ENCODE measurements at regions not wholly inside any gene's neighbourhood (a gene's known extent, or its start where the extent isn't known, plus 50 kb on each side); places are given as distances from the start of the nearest gene placed in this dataset.

DNA sequence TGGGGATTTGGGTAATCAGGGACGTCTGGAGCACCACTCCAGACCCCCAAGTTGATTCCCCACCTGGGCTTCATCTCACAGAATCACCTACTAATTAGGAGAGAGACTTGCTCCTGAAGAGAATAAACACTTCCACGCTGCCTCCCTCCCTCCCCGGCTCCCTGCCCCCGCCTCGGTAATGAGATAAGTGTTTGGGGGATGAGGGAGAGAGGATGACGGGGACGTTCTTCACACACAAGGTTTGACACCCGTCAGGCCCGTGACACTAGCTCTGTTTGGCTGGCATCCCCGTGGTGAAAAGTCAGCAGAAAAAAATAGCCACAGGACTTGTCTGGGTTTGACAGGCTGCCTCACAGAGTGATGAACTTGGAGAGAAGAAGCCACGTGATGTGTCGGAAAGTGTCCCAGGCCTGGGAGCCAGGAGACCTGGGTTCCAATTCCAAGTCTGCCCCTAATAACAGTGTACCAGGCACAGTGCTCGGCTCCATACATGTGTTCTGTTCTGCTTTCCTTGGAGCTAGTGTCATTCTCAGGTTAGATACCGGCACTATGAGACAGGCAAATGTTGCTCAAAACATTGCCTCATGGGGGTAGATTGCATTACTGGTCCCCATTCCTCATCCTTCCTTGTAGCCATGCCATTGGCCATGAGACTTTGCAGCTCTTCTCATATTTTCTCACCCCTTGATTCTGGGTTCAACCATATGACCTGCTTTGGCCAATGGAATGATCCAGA, 578.0 kb downstream of the BCOR start:
- dilution Hi-C loops (cut with HindIII; ENCODE audit: low sequenced_read_pairs, unreplicated experiment): no loop called here
- intact Hi-C loops (cut with micrococcal nuclease): no loop called here

More for the DNA sequence above, 578.0 kb downstream of the BCOR start:
- Histone ChIP-seq H2AK5ac (ENCODE audit: low read depth, low read length) (no peak overlapping the region), H3K14ac (replicated peaks; ENCODE audit: low read depth, low read length) (no peak overlapping the region), H2AFZ (replicated peaks; ENCODE audit: low read length, poor library complexity) (no peak overlapping the region), H3K4me2 (ENCODE audit: low read depth, low read length) (no peak overlapping the region), H3K4ac (ENCODE audit: low read depth, low read length) (no peak overlapping the region), H3K9ac (ENCODE audit: low read depth, low read length) (no peak overlapping the region), H3K79me1 (ENCODE audit: low read depth in 1 of 2, low read length in 2 of 2) (no peaks in the 10 kb centered on the region), H3K36me3 (ENCODE audit: control insufficient read depth, insufficient read depth, low read length) (no peaks in the 10 kb centered on the region), H3K4me3 (ENCODE audit: insufficient read depth, low read depth, low read length) (no peak overlapping the region), H3K9me3 (ENCODE audit: control insufficient read depth, insufficient read depth, low read length) (peaks cover 3% of the 10 kb centered on the region), H3K4me1 (ENCODE audit: control insufficient read depth, insufficient read depth, low read length) (no peaks in the 10 kb centered on the region), H4K20me1 (ENCODE audit: insufficient read depth, low read length) (no peaks in the 10 kb centered on the region), H4K91ac (ENCODE audit: insufficient read depth, low read depth, low read length) (no peak overlapping the region), H2AK9ac (replicated peaks; ENCODE audit: low read depth, low read length, poor library complexity) (no peak overlapping the region), H3K23ac (ENCODE audit: low read depth, low read length) (no peak overlapping the region), H3K56ac (ENCODE audit: extremely low read depth, insufficient read depth, low read length) (no peak overlapping the region), H2BK20ac (ENCODE audit: low read depth, low read length) (no peak overlapping the region), H4K5ac (ENCODE audit: low read depth, low read length) (no peak overlapping the region), H3K27ac (ENCODE audit: insufficient read depth, low read length) (no peak overlapping the region), H4K8ac (ENCODE audit: low read depth in 2 of 2, low read length in 2 of 2) (no peak overlapping the region), H2BK5ac (ENCODE audit: low read depth, low read length, poor library complexity, severe bottlenecking) (no peak overlapping the region), H3K9me1 (ENCODE audit: insufficient read depth, low read length) (no peaks in the 10 kb centered on the region), H3K27me3 (ENCODE audit: control insufficient read depth, insufficient read depth, low read length) (peaks cover 35% of the 10 kb centered on the region), H2BK15ac (ENCODE audit: low read depth, low read length) (no peak overlapping the region), H3K18ac (ENCODE audit: low read depth, low read length) (no peak overlapping the region), H2BK120ac (ENCODE audit: low read depth, low read length) (no peak overlapping the region)
- TF ChIP-seq RFX5 (IDR thresholded peaks at IDR 0.05; ENCODE audit: low read depth, low read length) (no peak), MXI1 (IDR thresholded peaks at IDR 0.05; ENCODE audit: borderline replicate concordance, low read depth, low read length) (no peak), CHD1 (IDR thresholded peaks at IDR 0.05; ENCODE audit: low read depth, low read length) (no peak), SMC3 (IDR thresholded peaks at IDR 0.05; ENCODE audit: low read depth, low read length) (no peak), RAD21 (IDR thresholded peaks at IDR 0.05; ENCODE audit: low read length) (no peak), MAZ (IDR thresholded peaks at IDR 0.05; ENCODE audit: borderline replicate concordance, low read depth, low read length) (no peak), NFE2L2 (IDR thresholded peaks at IDR 0.05; ENCODE audit: low read depth, low read length) (no peak), CEBPB (IDR thresholded peaks at IDR 0.05; ENCODE audit: low read depth, low read length) (no peak), POLR2A (IDR thresholded peaks at IDR 0.05; ENCODE audit: low read depth, low read length) (no peak), BHLHE40 (IDR thresholded peaks at IDR 0.05; ENCODE audit: low read depth, low read length) (no peak), RCOR1 (IDR thresholded peaks at IDR 0.05; ENCODE audit: insufficient replicate concordance, low read length) (no peak)
- TF ChIP-seq, protein P1, sequence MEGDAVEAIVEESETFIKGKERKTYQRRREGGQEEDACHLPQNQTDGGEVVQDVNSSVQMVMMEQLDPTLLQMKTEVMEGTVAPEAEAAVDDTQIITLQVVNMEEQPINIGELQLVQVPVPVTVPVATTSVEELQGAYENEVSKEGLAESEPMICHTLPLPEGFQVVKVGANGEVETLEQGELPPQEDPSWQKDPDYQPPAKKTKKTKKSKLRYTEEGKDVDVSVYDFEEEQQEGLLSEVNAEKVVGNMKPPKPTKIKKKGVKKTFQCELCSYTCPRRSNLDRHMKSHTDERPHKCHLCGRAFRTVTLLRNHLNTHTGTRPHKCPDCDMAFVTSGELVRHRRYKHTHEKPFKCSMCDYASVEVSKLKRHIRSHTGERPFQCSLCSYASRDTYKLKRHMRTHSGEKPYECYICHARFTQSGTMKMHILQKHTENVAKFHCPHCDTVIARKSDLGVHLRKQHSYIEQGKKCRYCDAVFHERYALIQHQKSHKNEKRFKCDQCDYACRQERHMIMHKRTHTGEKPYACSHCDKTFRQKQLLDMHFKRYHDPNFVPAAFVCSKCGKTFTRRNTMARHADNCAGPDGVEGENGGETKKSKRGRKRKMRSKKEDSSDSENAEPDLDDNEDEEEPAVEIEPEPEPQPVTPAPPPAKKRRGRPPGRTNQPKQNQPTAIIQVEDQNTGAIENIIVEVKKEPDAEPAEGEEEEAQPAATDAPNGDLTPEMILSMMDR (conservative IDR thresholded peaks at IDR 0.05; ENCODE audit: low read depth, low read length): no peak
- TF ChIP-seq, protein P2, sequence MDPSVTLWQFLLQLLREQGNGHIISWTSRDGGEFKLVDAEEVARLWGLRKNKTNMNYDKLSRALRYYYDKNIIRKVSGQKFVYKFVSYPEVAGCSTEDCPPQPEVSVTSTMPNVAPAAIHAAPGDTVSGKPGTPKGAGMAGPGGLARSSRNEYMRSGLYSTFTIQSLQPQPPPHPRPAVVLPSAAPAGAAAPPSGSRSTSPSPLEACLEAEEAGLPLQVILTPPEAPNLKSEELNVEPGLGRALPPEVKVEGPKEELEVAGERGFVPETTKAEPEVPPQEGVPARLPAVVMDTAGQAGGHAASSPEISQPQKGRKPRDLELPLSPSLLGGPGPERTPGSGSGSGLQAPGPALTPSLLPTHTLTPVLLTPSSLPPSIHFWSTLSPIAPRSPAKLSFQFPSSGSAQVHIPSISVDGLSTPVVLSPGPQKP (IDR thresholded peaks at IDR 0.05; ENCODE audit: borderline replicate concordance, low read depth, low read length): no peak
- TF ChIP-seq, protein P3, sequence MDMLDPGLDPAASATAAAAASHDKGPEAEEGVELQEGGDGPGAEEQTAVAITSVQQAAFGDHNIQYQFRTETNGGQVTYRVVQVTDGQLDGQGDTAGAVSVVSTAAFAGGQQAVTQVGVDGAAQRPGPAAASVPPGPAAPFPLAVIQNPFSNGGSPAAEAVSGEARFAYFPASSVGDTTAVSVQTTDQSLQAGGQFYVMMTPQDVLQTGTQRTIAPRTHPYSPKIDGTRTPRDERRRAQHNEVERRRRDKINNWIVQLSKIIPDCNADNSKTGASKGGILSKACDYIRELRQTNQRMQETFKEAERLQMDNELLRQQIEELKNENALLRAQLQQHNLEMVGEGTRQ (IDR thresholded peaks at IDR 0.05; ENCODE audit: low read depth, low read length): no peak
- in situ Hi-C loops (cut with MboI; ENCODE audit: low sequenced_read_pairs): no loop called here
- POLR2A ChIA-PET (ENCODE audit: unreplicated experiment): no interaction called here
- BruUV-seq (replicated peaks): no TSS peak
- CTCF ChIA-PET: no interaction called here
- WGBS, 2 experiments (ENCODE audit: extremely low coverage in 2 of 2, insufficient read length in 1 of 2): 46% methylated on average over 8 of the region's 14 CpGs; no CpG with 5 or more reads in 1 of the 2 experiments
- ATAC-seq (ENCODE audit: low read depth): no peak
- no peak for DNase-seq

All from IMR-90 (cell line).